ENCODE measurements at regions not wholly inside any gene's neighbourhood (a gene's known extent, or its start where the extent isn't known, plus 50 kb on each side); places are given as distances from the start of the nearest gene placed in this dataset.

GRCh38 chr2:14693874-14694273 is 61.4 kb downstream of the LRATD1 start:
- TF ChIP-seq REST (IDR thresholded peaks at IDR 0.05; ENCODE audit: insufficient read depth in 1 of 2, low read depth in 2 of 2, low read length in 1 of 2) = no peak
- no peak for TF ChIP-seq CTCF (IDR thresholded peaks at IDR 0.05)
- TF ChIP-seq SIN3A (IDR thresholded peaks at IDR 0.05; ENCODE audit: borderline replicate concordance, insufficient read depth, low read depth, low read length) = no peak
- TF ChIP-seq POLR2AphosphoS5 (IDR thresholded peaks at IDR 0.05; ENCODE audit: low read depth, low read length) = no peak

Data from Panc1 (cell line).